ENCODE measurements at regions not wholly inside any gene's neighbourhood (a gene's known extent, or its start where the extent isn't known, plus 50 kb on each side); places are given as distances from the start of the nearest gene placed in this dataset.

GRCh38 chr6:94089941-94090340 is 670.6 kb upstream of the EPHA7 start:
- TF ChIP-seq POLR2AphosphoS5 (IDR thresholded peaks at IDR 0.05; ENCODE audit: low read depth, low read length) (no peak), SIN3A (IDR thresholded peaks at IDR 0.05; ENCODE audit: borderline replicate concordance, insufficient read depth, low read length) (no peak), FOXP2 (optimal IDR thresholded peaks at IDR 0.05; ENCODE audit: borderline replicate concordance, extremely low read depth, extremely low read length, insufficient read depth) (no peak), TAF1 (IDR thresholded peaks at IDR 0.05; ENCODE audit: borderline replicate concordance, insufficient read depth, low read length) (no peak)
- TF ChIP-seq, protein P1, sequence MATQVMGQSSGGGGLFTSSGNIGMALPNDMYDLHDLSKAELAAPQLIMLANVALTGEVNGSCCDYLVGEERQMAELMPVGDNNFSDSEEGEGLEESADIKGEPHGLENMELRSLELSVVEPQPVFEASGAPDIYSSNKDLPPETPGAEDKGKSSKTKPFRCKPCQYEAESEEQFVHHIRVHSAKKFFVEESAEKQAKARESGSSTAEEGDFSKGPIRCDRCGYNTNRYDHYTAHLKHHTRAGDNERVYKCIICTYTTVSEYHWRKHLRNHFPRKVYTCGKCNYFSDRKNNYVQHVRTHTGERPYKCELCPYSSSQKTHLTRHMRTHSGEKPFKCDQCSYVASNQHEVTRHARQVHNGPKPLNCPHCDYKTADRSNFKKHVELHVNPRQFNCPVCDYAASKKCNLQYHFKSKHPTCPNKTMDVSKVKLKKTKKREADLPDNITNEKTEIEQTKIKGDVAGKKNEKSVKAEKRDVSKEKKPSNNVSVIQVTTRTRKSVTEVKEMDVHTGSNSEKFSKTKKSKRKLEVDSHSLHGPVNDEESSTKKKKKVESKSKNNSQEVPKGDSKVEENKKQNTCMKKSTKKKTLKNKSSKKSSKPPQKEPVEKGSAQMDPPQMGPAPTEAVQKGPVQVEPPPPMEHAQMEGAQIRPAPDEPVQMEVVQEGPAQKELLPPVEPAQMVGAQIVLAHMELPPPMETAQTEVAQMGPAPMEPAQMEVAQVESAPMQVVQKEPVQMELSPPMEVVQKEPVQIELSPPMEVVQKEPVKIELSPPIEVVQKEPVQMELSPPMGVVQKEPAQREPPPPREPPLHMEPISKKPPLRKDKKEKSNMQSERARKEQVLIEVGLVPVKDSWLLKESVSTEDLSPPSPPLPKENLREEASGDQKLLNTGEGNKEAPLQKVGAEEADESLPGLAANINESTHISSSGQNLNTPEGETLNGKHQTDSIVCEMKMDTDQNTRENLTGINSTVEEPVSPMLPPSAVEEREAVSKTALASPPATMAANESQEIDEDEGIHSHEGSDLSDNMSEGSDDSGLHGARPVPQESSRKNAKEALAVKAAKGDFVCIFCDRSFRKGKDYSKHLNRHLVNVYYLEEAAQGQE (IDR thresholded peaks at IDR 0.05; ENCODE audit: insufficient read depth in 1 of 2, low read depth in 2 of 2, low read length in 2 of 2): no peak

GRCh38 chr6:94088870-94089269 is 669.5 kb upstream of the EPHA7 start:
- TF ChIP-seq, protein P1 (IDR thresholded peaks at IDR 0.05; ENCODE audit: insufficient read depth in 1 of 2, low read depth in 2 of 2, low read length in 2 of 2): no peak
- no peak for TF ChIP-seq POLR2AphosphoS5 (IDR thresholded peaks at IDR 0.05; ENCODE audit: low read depth, low read length)
- no peak for TF ChIP-seq SIN3A (IDR thresholded peaks at IDR 0.05; ENCODE audit: borderline replicate concordance, insufficient read depth, low read length)

GRCh38 chr6:94074764-94075163 is 655.4 kb upstream of the EPHA7 start:
- no peak for TF ChIP-seq FOXP2 (optimal IDR thresholded peaks at IDR 0.05; ENCODE audit: borderline replicate concordance, extremely low read depth, extremely low read length, insufficient read depth)
- no peak for TF ChIP-seq TAF1 (IDR thresholded peaks at IDR 0.05; ENCODE audit: borderline replicate concordance, insufficient read depth, low read length)
- no peak for TF ChIP-seq POLR2AphosphoS5 (IDR thresholded peaks at IDR 0.05; ENCODE audit: low read depth, low read length)
- TF ChIP-seq, protein P1 (IDR thresholded peaks at IDR 0.05; ENCODE audit: insufficient read depth in 1 of 2, low read depth in 2 of 2, low read length in 2 of 2): no peak
- no peak for TF ChIP-seq SIN3A (IDR thresholded peaks at IDR 0.05; ENCODE audit: borderline replicate concordance, insufficient read depth, low read length)

DNA sequence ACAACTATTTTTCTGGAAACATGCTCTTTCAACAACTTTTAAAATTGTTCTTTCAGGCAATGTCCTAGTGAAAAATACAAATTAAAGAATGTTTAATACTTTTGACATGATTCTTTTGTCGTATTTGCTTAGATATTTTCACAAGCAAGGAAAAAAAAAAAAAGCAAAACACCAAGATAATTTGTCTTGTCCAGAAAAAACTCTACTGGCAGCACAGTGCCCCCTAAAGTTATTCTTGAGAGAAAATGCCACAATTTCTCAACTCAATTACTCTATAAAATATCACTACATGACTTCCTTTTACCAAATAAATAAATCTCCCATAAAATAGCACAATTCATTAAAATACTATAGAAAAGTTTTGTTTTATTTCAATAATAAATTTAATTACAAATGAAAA is 652.5 kb upstream of the EPHA7 start:
- TF ChIP-seq SIN3A (IDR thresholded peaks at IDR 0.05; ENCODE audit: borderline replicate concordance, insufficient read depth, low read length) (no peak), POLR2AphosphoS5 (IDR thresholded peaks at IDR 0.05; ENCODE audit: low read depth, low read length) (no peak)
- TF ChIP-seq, protein P1 (IDR thresholded peaks at IDR 0.05; ENCODE audit: insufficient read depth in 1 of 2, low read depth in 2 of 2, low read length in 2 of 2): no peak

DNA sequence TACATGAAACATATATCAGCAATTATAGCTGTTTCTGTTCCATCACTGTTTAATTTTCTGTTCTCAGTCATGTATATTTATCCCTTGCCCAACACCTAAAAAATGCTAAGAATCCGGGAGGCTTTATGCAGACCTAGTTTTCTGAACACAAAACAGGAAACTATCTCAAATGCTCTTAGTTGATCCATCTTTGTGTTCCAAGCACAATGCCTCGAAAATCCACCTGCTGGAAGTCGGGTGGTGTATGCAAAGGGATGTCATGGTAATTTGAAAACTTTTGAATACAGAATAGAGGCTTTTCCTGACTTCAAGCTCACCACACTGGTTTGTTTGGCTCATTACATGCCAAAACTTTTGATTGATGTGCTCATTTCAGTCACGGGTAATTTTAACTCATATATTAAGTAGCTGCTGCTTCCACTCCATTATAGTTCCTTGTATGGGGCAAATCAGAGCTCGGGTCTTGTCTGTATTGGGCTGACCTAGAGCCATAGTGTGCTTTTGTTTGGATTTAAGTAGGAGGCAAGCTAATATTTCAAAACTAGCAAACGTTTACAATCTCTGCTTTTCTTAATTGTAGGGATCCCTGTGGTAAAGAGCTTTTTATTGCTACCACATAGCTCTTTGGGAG is 646.5 kb upstream of the EPHA7 start:
- TF ChIP-seq FOXP2 (optimal IDR thresholded peaks at IDR 0.05; ENCODE audit: borderline replicate concordance, extremely low read depth, extremely low read length, insufficient read depth) (no peak), POLR2AphosphoS5 (IDR thresholded peaks at IDR 0.05; ENCODE audit: low read depth, low read length) (no peak), SIN3A (IDR thresholded peaks at IDR 0.05; ENCODE audit: borderline replicate concordance, insufficient read depth, low read length) (no peak), TAF1 (IDR thresholded peaks at IDR 0.05; ENCODE audit: borderline replicate concordance, insufficient read depth, low read length) (no peak)
- TF ChIP-seq, protein P1 (IDR thresholded peaks at IDR 0.05; ENCODE audit: insufficient read depth in 1 of 2, low read depth in 2 of 2, low read length in 2 of 2): no peak

Data from PFSK-1 (cell line).